ENCODE measurements at regions not wholly inside any gene's neighbourhood (a gene's known extent, or its start where the extent isn't known, plus 50 kb on each side); places are given as distances from the start of the nearest gene placed in this dataset.
"Not testable (repeated sequence)": the region's sequence is repeated elsewhere in the genome, so short reads cannot be mapped to it uniquely, and the experiment has no call there.

- H3K36me3 Mint-ChIP-seq (ENCODE audit: low read depth) = no peaks in the 10 kb centered on the region
- CTCF ChIA-PET = no interaction called here
- H3K9me3 Mint-ChIP-seq = peaks cover 7% of the 10 kb centered on the region
Observed at GRCh38 chr3:75951941-75952340, 166.6 kb upstream of the ZNF717 start.

DNA sequence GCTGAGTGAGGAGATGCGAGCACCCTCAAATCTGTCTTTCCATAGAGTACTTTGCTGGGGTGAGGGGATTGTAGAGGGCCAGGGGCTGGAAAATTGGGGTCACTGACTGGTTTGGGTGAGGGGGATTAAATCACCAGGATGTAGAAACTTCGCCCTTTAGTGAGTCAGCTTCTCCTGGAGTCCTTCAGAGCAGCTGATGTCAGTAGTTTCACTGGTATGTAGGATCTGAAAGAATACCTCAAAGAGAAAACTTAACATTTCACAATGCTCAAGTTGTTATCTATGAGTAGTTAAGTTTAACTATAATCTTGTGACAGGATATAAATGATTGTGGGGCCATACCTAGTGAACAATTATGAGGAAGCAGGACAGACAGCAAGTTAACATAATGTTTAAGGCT lies 174.7 kb upstream of the ZNF717 start:
- H3K27ac Mint-ChIP-seq; CTCF ChIA-PET; H3K27me3 Mint-ChIP-seq (ENCODE audit: low read depth); intact Hi-C loops (cut with micrococcal nuclease); H3K4me1 Mint-ChIP-seq (ENCODE audit: low read depth); DNase-seq; H3K36me3 Mint-ChIP-seq (ENCODE audit: low read depth); H3K4me3 Mint-ChIP-seq: not testable (repeated sequence)
- peaks cover 14% of the 10 kb centered on the region for H3K9me3 Mint-ChIP-seq

More at GRCh38 chr3:75951941-75952340, 166.6 kb upstream of the ZNF717 start:
- DNase-seq = no peak
- intact Hi-C loops (cut with micrococcal nuclease) = no loop called here
- no peak overlapping the region for H3K4me3 Mint-ChIP-seq
- no peak overlapping the region for H3K27ac Mint-ChIP-seq
- H3K27me3 Mint-ChIP-seq (ENCODE audit: low read depth) = no peaks in the 10 kb centered on the region
- no peaks in the 10 kb centered on the region for H3K4me1 Mint-ChIP-seq (ENCODE audit: low read depth)

DNA sequence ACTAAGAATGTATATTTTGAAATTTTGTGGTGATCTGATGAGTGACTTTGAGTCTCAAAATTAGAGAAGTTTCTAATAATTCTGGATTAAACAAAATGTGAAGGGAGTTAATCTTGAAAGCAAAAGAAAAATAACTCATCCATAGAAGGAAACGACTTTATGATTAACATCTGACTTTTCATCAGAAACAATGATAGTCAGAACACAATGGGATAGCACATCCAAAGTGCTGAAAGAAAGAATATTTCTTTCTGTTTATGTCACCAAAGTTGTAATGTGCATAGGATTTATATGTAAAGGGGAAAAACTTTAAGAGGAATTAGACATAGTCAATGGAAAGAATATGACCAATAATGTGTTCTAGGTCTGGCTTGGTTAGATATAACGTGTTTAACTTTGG lies 176.7 kb upstream of the ZNF717 start:
- H3K4me3 Mint-ChIP-seq; H3K4me1 Mint-ChIP-seq (ENCODE audit: low read depth); CTCF ChIA-PET; H3K36me3 Mint-ChIP-seq (ENCODE audit: low read depth); H3K27ac Mint-ChIP-seq; intact Hi-C loops (cut with micrococcal nuclease); DNase-seq; H3K27me3 Mint-ChIP-seq (ENCODE audit: low read depth): not testable (repeated sequence)
- H3K9me3 Mint-ChIP-seq = peaks cover 14% of the 10 kb centered on the region

GRCh38 chr3:75967071-75967470 lies 181.7 kb upstream of the ZNF717 start:
- no peaks in the 10 kb centered on the region for H3K36me3 Mint-ChIP-seq (ENCODE audit: low read depth)
- H3K4me3 Mint-ChIP-seq = no peak overlapping the region
- H3K4me1 Mint-ChIP-seq (ENCODE audit: low read depth) = no peaks in the 10 kb centered on the region
- no peaks in the 10 kb centered on the region for H3K27me3 Mint-ChIP-seq (ENCODE audit: low read depth)
- intact Hi-C loops (cut with micrococcal nuclease) = no loop called here
- peaks cover 12% of the 10 kb centered on the region for H3K9me3 Mint-ChIP-seq
- no peak for DNase-seq
- no peak overlapping the region for H3K27ac Mint-ChIP-seq
- CTCF ChIA-PET = no interaction called here

GRCh38 chr3:75978686-75979085 lies 193.3 kb upstream of the ZNF717 start:
- CTCF ChIA-PET = no interaction called here
- DNase-seq = no peak
- H3K36me3 Mint-ChIP-seq (ENCODE audit: low read depth) = no peaks in the 10 kb centered on the region
- no peaks in the 10 kb centered on the region for H3K27me3 Mint-ChIP-seq (ENCODE audit: low read depth)
- H3K4me3 Mint-ChIP-seq = no peak overlapping the region
- intact Hi-C loops (cut with micrococcal nuclease) = no loop called here
- peaks cover 14% of the 10 kb centered on the region for H3K9me3 Mint-ChIP-seq
- no peaks in the 10 kb centered on the region for H3K4me1 Mint-ChIP-seq (ENCODE audit: low read depth)
- no peak overlapping the region for H3K27ac Mint-ChIP-seq

DNA sequence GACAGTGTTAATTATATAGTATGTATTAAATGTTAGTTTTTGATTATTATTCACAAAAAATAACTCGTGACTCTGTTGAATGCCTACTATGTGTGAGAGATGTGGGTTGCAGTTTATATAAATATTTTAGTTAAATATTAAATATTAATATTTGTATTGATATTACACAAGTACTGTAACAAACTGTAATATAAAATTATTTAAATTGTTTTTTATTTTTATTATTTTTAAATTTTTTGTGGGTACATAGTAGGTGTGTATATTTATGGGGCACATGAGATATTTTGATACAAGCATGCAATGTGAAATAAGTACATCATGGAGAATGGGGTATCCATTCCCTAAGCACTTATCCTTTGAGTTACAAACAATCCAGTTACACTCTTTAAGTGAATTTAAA lies 196.1 kb upstream of the ZNF717 start:
- CTCF ChIA-PET = no interaction called here
- Mint-ChIP-seq H3K9me3 (peaks cover 9% of the 10 kb centered on the region), H3K27me3 (ENCODE audit: low read depth) (no peaks in the 10 kb centered on the region), H3K36me3 (ENCODE audit: low read depth) (no peaks in the 10 kb centered on the region), H3K4me1 (ENCODE audit: low read depth) (no peaks in the 10 kb centered on the region), H3K4me3 (no peak overlapping the region), H3K27ac (no peak overlapping the region)
- no peak for DNase-seq
- intact Hi-C loops (cut with micrococcal nuclease) = no loop called here

DNA sequence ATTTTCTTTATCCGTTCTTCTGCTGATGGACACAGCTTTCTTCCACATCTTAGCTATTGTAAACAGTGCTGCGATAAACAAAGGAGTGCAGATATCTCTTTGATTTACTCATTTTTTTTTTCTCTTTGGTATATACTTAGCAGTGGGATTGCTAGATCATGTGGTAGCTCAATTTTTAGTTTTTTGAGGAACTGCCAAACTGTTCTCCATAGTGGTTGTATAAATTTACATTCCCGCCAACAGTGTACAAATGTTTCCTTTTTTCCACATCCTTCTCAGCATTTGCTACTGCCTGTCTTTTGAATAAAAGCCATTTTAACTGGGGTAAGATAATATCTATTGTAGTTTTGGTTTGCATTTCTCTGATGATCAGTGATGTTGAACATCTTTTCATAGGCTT lies 196.8 kb upstream of the ZNF717 start:
- Mint-ChIP-seq H3K27me3 (ENCODE audit: low read depth) (no peaks in the 10 kb centered on the region), H3K9me3 (peaks cover 9% of the 10 kb centered on the region), H3K4me3 (no peak overlapping the region), H3K4me1 (ENCODE audit: low read depth) (no peaks in the 10 kb centered on the region), H3K27ac (no peak overlapping the region), H3K36me3 (ENCODE audit: low read depth) (no peaks in the 10 kb centered on the region)
- intact Hi-C loops (cut with micrococcal nuclease) = no loop called here
- CTCF ChIA-PET = interaction anchor here (0.7 kb wide), 1 partner anchor 545 kb away, joined by 3 read pairs; no protein-coding TSS in a partner anchor
- DNase-seq = no peak

GRCh38 chr3:75983111-75983510 lies 197.8 kb upstream of the ZNF717 start:
- H3K27me3 Mint-ChIP-seq (ENCODE audit: low read depth) = no peaks in the 10 kb centered on the region
- H3K4me3 Mint-ChIP-seq = no peak overlapping the region
- H3K36me3 Mint-ChIP-seq (ENCODE audit: low read depth) = no peaks in the 10 kb centered on the region
- peaks cover 9% of the 10 kb centered on the region for H3K9me3 Mint-ChIP-seq
- no peak overlapping the region for H3K27ac Mint-ChIP-seq
- H3K4me1 Mint-ChIP-seq (ENCODE audit: low read depth) = no peaks in the 10 kb centered on the region
- no peak for DNase-seq
- intact Hi-C loops (cut with micrococcal nuclease) = no loop called here
- CTCF ChIA-PET = no interaction called here

DNA sequence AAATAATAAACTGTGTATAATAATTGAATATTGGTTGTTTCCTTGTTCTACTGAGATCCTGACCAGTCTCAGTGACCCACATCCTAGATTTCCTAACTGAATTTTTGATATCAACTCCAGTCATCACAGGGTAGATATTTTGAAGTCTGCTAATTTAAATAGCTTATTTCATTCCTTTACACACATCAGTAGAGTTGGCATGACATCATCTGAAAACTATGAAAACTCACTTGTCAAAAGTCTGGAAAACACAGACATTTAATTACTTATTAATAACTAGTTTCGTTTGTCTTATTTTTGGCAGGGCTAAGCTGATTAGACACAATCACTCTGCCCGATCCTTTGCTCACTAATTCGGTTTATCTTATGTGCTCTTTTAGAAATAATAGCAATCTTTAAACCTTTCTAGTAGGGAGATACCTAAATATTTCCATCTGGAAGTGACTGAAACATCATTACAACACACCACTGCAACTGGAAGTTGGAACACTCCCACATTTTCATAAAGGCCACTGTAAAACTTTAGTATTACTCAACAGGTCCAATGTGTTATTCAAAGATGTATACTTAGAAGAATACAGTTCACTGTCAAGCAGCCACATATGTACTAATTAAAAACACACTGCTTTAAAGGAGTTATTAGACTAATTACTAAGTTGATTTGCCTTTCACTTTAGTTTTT lies 198.4 kb upstream of the ZNF717 start:
- intact Hi-C loops (cut with micrococcal nuclease) = no loop called here
- CTCF ChIA-PET = no interaction called here
- no peaks in the 10 kb centered on the region for H3K27me3 Mint-ChIP-seq (ENCODE audit: low read depth)
- DNase-seq = no peak
- H3K4me1 Mint-ChIP-seq (ENCODE audit: low read depth) = no peaks in the 10 kb centered on the region
- H3K27ac Mint-ChIP-seq = no peak overlapping the region
- peaks cover 6% of the 10 kb centered on the region for H3K9me3 Mint-ChIP-seq
- H3K36me3 Mint-ChIP-seq (ENCODE audit: low read depth) = no peaks in the 10 kb centered on the region
- no peak overlapping the region for H3K4me3 Mint-ChIP-seq

- H3K27ac Mint-ChIP-seq = no peak overlapping the region
- no peaks in the 10 kb centered on the region for H3K27me3 Mint-ChIP-seq (ENCODE audit: low read depth)
- CTCF ChIA-PET = no interaction called here
- no peaks in the 10 kb centered on the region for H3K4me1 Mint-ChIP-seq (ENCODE audit: low read depth)
- H3K4me3 Mint-ChIP-seq = no peak overlapping the region
- intact Hi-C loops (cut with micrococcal nuclease) = no loop called here
- H3K9me3 Mint-ChIP-seq = peaks cover 5% of the 10 kb centered on the region
- no peak for DNase-seq
- H3K36me3 Mint-ChIP-seq (ENCODE audit: low read depth) = no peaks in the 10 kb centered on the region
Observed at GRCh38 chr3:75985432-75985831, 200.1 kb upstream of the ZNF717 start.

GRCh38 chr3:76010252-76010651 lies 224.9 kb upstream of the ZNF717 start:
- intact Hi-C loops (cut with micrococcal nuclease) = no loop called here
- no peaks in the 10 kb centered on the region for H3K27me3 Mint-ChIP-seq (ENCODE audit: low read depth)
- no peak overlapping the region for H3K4me3 Mint-ChIP-seq
- CTCF ChIA-PET = no interaction called here
- H3K9me3 Mint-ChIP-seq = peaks cover 12% of the 10 kb centered on the region
- no peaks in the 10 kb centered on the region for H3K4me1 Mint-ChIP-seq (ENCODE audit: low read depth)
- no peak for DNase-seq
- H3K36me3 Mint-ChIP-seq (ENCODE audit: low read depth) = no peaks in the 10 kb centered on the region
- no peak overlapping the region for H3K27ac Mint-ChIP-seq

- no peak for DNase-seq
- no peaks in the 10 kb centered on the region for H3K27me3 Mint-ChIP-seq (ENCODE audit: low read depth)
- intact Hi-C loops (cut with micrococcal nuclease) = no loop called here
- H3K9me3 Mint-ChIP-seq = peaks cover 12% of the 10 kb centered on the region
- no peak overlapping the region for H3K27ac Mint-ChIP-seq
- no peak overlapping the region for H3K4me3 Mint-ChIP-seq
- no peaks in the 10 kb centered on the region for H3K4me1 Mint-ChIP-seq (ENCODE audit: low read depth)
- CTCF ChIA-PET = no interaction called here
- H3K36me3 Mint-ChIP-seq (ENCODE audit: low read depth) = no peaks in the 10 kb centered on the region
Observed at GRCh38 chr3:76011121-76011520, 225.8 kb upstream of the ZNF717 start.

DNA sequence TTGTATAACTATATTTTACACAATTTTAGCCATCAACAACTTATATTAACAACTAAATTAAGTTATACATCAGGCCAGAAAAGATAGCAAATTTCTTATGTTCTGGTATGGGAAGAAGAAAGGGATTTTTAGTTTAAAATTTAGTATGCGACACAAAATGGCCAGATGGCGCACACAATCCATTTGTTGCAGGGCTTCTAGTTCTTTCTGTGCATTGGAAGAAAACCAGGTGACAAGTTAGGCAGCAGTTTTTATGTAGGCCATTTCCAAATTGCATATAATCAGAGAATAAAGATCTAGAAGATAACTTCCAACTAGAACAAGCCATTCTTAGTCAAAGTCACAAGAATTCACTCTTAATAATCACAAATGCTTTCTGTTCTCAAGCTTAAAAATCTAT lies 230.1 kb upstream of the ZNF717 start:
- CTCF ChIA-PET = interaction anchor here (0.7 kb wide), 1 partner anchor 10 kb away, joined by 3 read pairs; no protein-coding TSS in a partner anchor
- intact Hi-C loops (cut with micrococcal nuclease) = no loop called here
- Mint-ChIP-seq H3K36me3 (ENCODE audit: low read depth) (no peaks in the 10 kb centered on the region), H3K27ac (no peak overlapping the region), H3K4me1 (ENCODE audit: low read depth) (no peaks in the 10 kb centered on the region), H3K4me3 (no peak overlapping the region), H3K27me3 (ENCODE audit: low read depth) (no peaks in the 10 kb centered on the region), H3K9me3 (peaks cover 7% of the 10 kb centered on the region)
- no peak for DNase-seq

Data from activated naive CD4-positive, alpha-beta T cell treated with anti-CD3 and anti-CD28 coated beads for 36 hours (primary cell).